ENCODE measurements at regions not wholly inside any gene's neighbourhood (a gene's known extent, or its start where the extent isn't known, plus 50 kb on each side); places are given as distances from the start of the nearest gene placed in this dataset.

- TF ChIP-seq EZH2phosphoT487 (IDR thresholded peaks at IDR 0.05; ENCODE audit: low read length): no peak
- TF ChIP-seq CTCF (IDR thresholded peaks at IDR 0.05; ENCODE audit: low read length): no peak
- H3K4me3 ChIP-seq (ENCODE audit: low read length): no peak overlapping the region
- H3K9ac ChIP-seq (ENCODE audit: low read length): no peak overlapping the region
- no peaks in the 10 kb centered on the region for H3K27me3 ChIP-seq (replicated peaks; ENCODE audit: insufficient read depth, low read length)
- no peaks in the 10 kb centered on the region for H3K79me2 ChIP-seq (ENCODE audit: low read length)
- H3K27ac ChIP-seq (ENCODE audit: low read length): no peak overlapping the region
- no peak overlapping the region for H3K4me2 ChIP-seq (ENCODE audit: low read depth, low read length)
- H3K9me2 ChIP-seq (replicated peaks; ENCODE audit: insufficient read depth, low read length): no peaks in the 10 kb centered on the region
- H4K20me1 ChIP-seq (ENCODE audit: insufficient read depth, low read length): no peaks in the 10 kb centered on the region
- no peaks in the 10 kb centered on the region for H3K4me1 ChIP-seq (ENCODE audit: low read length)
- no peaks in the 10 kb centered on the region for H3K9me3 ChIP-seq (replicated peaks; ENCODE audit: insufficient read depth, low read length)
- no peak overlapping the region for H2AFZ ChIP-seq (ENCODE audit: low read length)
- H3F3A ChIP-seq (ENCODE audit: insufficient read depth, low read length): no peaks in the 10 kb centered on the region
- DNase-seq: no peak
- H3K36me3 ChIP-seq (replicated peaks; ENCODE audit: insufficient read depth, low read length): no peaks in the 10 kb centered on the region
These were observed 401.1 kb downstream of the CD83 start for GRCh38 chr6:14518515-14519217.

GRCh38 chr6:14520029-14520428, 402.5 kb downstream of the CD83 start:
- no peaks in the 10 kb centered on the region for H4K20me1 ChIP-seq (ENCODE audit: insufficient read depth, low read length)
- H3K9me3 ChIP-seq (replicated peaks; ENCODE audit: insufficient read depth, low read length): no peaks in the 10 kb centered on the region
- H3K79me2 ChIP-seq (ENCODE audit: low read length): no peaks in the 10 kb centered on the region
- H3K4me1 ChIP-seq (ENCODE audit: low read length): no peaks in the 10 kb centered on the region
- H3K4me3 ChIP-seq (ENCODE audit: low read length): no peak overlapping the region
- no peaks in the 10 kb centered on the region for H3K9me2 ChIP-seq (replicated peaks; ENCODE audit: insufficient read depth, low read length)
- TF ChIP-seq EZH2phosphoT487 (IDR thresholded peaks at IDR 0.05; ENCODE audit: low read length) (no peak), CTCF (IDR thresholded peaks at IDR 0.05; ENCODE audit: low read length) (no peak), EZH2 (optimal IDR thresholded peaks at IDR 0.05; ENCODE audit: low read depth, low read length) (no peak)
- H3K9ac ChIP-seq (ENCODE audit: low read length): no peak overlapping the region
- no peaks in the 10 kb centered on the region for H3K27me3 ChIP-seq (replicated peaks; ENCODE audit: insufficient read depth, low read length)
- H2AFZ ChIP-seq (ENCODE audit: low read length): no peak overlapping the region
- no peaks in the 10 kb centered on the region for H3K36me3 ChIP-seq (replicated peaks; ENCODE audit: insufficient read depth, low read length)
- no peak overlapping the region for H3K4me2 ChIP-seq (ENCODE audit: low read depth, low read length)
- no peak for DNase-seq
- H3F3A ChIP-seq (ENCODE audit: insufficient read depth, low read length): no peaks in the 10 kb centered on the region
- H3K27ac ChIP-seq (ENCODE audit: low read length): no peak overlapping the region

GRCh38 chr6:14520536-14520935, 403.0 kb downstream of the CD83 start:
- Histone ChIP-seq H3K9ac (ENCODE audit: low read length) (no peak overlapping the region), H3K27me3 (replicated peaks; ENCODE audit: insufficient read depth, low read length) (no peaks in the 10 kb centered on the region), H3K27ac (ENCODE audit: low read length) (no peak overlapping the region), H3K4me1 (ENCODE audit: low read length) (no peaks in the 10 kb centered on the region), H3K9me2 (replicated peaks; ENCODE audit: insufficient read depth, low read length) (no peaks in the 10 kb centered on the region), H2AFZ (ENCODE audit: low read length) (no peak overlapping the region), H3K4me2 (ENCODE audit: low read depth, low read length) (no peak overlapping the region), H3K9me3 (replicated peaks; ENCODE audit: insufficient read depth, low read length) (no peaks in the 10 kb centered on the region), H4K20me1 (ENCODE audit: insufficient read depth, low read length) (no peaks in the 10 kb centered on the region), H3K79me2 (ENCODE audit: low read length) (no peaks in the 10 kb centered on the region), H3F3A (ENCODE audit: insufficient read depth, low read length) (no peaks in the 10 kb centered on the region), H3K4me3 (ENCODE audit: low read length) (no peak overlapping the region), H3K36me3 (replicated peaks; ENCODE audit: insufficient read depth, low read length) (no peaks in the 10 kb centered on the region)
- TF ChIP-seq EZH2 (optimal IDR thresholded peaks at IDR 0.05; ENCODE audit: low read depth, low read length): no peak
- no peak for TF ChIP-seq EZH2phosphoT487 (IDR thresholded peaks at IDR 0.05; ENCODE audit: low read length)
- TF ChIP-seq CTCF (IDR thresholded peaks at IDR 0.05; ENCODE audit: low read length): no peak
- DNase-seq: no peak

Measured in MM.1S (cell line).